ENCODE measurements at regions not wholly inside any gene's neighbourhood (a gene's known extent, or its start where the extent isn't known, plus 50 kb on each side); places are given as distances from the start of the nearest gene placed in this dataset.

DNA sequence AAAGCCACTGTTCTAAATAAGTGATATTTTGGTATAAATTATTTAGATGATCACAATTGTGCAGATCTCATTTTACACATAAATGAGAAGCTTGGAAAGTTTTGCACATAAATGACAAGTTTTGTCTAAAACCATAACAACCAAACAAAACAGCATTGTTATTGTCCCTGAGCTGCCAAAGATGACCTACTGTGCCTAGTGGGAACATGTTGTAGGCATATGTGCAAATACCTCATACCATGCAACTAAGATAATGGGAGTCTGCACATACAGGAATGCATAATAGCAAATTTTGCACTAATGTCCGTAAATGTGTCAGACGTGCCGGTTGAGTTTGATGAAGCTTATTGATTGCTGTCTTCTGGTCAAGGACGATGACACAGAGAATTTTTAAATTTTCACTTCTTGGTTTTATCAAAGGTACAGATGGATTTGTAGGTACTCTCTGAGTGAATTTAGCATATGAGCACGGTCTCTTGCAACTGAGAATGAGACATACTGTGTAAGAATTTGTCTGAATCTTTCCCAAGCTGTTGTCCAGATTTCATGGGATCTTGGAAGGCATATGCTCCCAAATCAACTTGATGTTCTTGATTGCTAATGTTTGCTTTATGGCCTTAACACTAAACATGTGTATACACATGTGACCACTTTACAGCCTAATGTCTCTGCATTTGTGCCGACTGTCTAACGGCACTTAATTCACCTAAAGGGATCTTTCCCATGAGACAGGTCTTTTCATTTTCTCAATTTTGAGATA lies 1133.5 kb downstream of the FAT4 start:
- TF ChIP-seq, protein P1, sequence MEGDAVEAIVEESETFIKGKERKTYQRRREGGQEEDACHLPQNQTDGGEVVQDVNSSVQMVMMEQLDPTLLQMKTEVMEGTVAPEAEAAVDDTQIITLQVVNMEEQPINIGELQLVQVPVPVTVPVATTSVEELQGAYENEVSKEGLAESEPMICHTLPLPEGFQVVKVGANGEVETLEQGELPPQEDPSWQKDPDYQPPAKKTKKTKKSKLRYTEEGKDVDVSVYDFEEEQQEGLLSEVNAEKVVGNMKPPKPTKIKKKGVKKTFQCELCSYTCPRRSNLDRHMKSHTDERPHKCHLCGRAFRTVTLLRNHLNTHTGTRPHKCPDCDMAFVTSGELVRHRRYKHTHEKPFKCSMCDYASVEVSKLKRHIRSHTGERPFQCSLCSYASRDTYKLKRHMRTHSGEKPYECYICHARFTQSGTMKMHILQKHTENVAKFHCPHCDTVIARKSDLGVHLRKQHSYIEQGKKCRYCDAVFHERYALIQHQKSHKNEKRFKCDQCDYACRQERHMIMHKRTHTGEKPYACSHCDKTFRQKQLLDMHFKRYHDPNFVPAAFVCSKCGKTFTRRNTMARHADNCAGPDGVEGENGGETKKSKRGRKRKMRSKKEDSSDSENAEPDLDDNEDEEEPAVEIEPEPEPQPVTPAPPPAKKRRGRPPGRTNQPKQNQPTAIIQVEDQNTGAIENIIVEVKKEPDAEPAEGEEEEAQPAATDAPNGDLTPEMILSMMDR (IDR thresholded peaks at IDR 0.05) = no peak
- TF ChIP-seq EZH2 (IDR thresholded peaks at IDR 0.05; ENCODE audit: borderline replicate concordance, insufficient read depth, low read depth, low read length, poor library complexity, severe bottlenecking) = no peak

All from B cell (primary cell).